ENCODE measurements at regions not wholly inside any gene's neighbourhood (a gene's known extent, or its start where the extent isn't known, plus 50 kb on each side); places are given as distances from the start of the nearest gene placed in this dataset.

GRCh38 chr4:144342949-144343760 lies 202.6 kb upstream of the GYPA start:
- WGBS, 4 donors = 82 to 83% (median 82%) methylated on average over 7 of the region's 7 CpGs
- Histone ChIP-seq H3K36me3 (no peaks in the 10 kb centered on the region), H3K27me3 (no peaks in the 10 kb centered on the region)

GRCh38 chr4:144347121-144347520 lies 206.6 kb upstream of the GYPA start:
- Histone ChIP-seq H3K27ac (no peak overlapping the region), H3K27me3 (no peaks in the 10 kb centered on the region), H3K4me3 (no peak overlapping the region), H3K4me1 (no peaks in the 10 kb centered on the region), H3K9me3 (no peaks in the 10 kb centered on the region), H3K36me3 (no peaks in the 10 kb centered on the region)
- DNase-seq (no peak), ATAC-seq (no peak)
- intact Hi-C loops (cut with DNase I) = no loop called here
- TF ChIP-seq CTCF (IDR thresholded peaks at IDR 0.05) = no peak
- TF ChIP-seq POLR2A (IDR thresholded peaks at IDR 0.05) = no peak
- WGBS, 4 donors = 78 to 84% (median 80%) methylated on average over 4 of the region's 4 CpGs

More at GRCh38 chr4:144342949-144343760, 202.6 kb upstream of the GYPA start:
- no peak overlapping the region for H3K27ac ChIP-seq
- no peak for ATAC-seq
- intact Hi-C loops (cut with DNase I) = no loop called here
- no peaks in the 10 kb centered on the region for H3K4me1 ChIP-seq
- no peak for TF ChIP-seq POLR2A (IDR thresholded peaks at IDR 0.05)
- no peak for TF ChIP-seq CTCF (IDR thresholded peaks at IDR 0.05)
- H3K4me3 ChIP-seq = no peak overlapping the region
- no peaks in the 10 kb centered on the region for H3K9me3 ChIP-seq
- no peak for DNase-seq

- no peak for ATAC-seq
- intact Hi-C loops (cut with DNase I) = no loop called here
- H3K4me1 ChIP-seq = peaks cover 0 to 3% (median 0%) of the 10 kb centered on the region in 12 donors
- WGBS, 4 donors = 94 to 96% (median 95%) methylated on average over 2 of the region's 2 CpGs
- TF ChIP-seq POLR2A (IDR thresholded peaks at IDR 0.05) (no peak), CTCF (IDR thresholded peaks at IDR 0.05) (no peak)
- H3K9me3 ChIP-seq = no peaks in the 10 kb centered on the region
- no peak for DNase-seq
- no peaks in the 10 kb centered on the region for H3K27me3 ChIP-seq
- H3K36me3 ChIP-seq = no peaks in the 10 kb centered on the region
- H3K4me3 ChIP-seq = no peak overlapping the region
- H3K27ac ChIP-seq = no peak overlapping the region
Observed at GRCh38 chr4:144350706-144351105, 210.2 kb upstream of the GYPA start.

- Histone ChIP-seq H3K27ac (no peak overlapping the region), H3K9me3 (no peaks in the 10 kb centered on the region), H3K4me3 (no peak overlapping the region), H3K4me1 (peaks cover 0 to 8% (median 0%) of the 10 kb centered on the region in 12 donors), H3K27me3 (no peaks in the 10 kb centered on the region), H3K36me3 (no peaks in the 10 kb centered on the region)
- intact Hi-C loops (cut with DNase I) = no loop called here
- DNase-seq = no peak
- WGBS, 4 donors = 63 to 80% (median 77%) methylated on average over 3 of the region's 3 CpGs
- no peak for ATAC-seq
- TF ChIP-seq POLR2A (IDR thresholded peaks at IDR 0.05) (no peak), CTCF (IDR thresholded peaks at IDR 0.05) (no peak)
Observed at GRCh38 chr4:144351306-144351705, 210.8 kb upstream of the GYPA start.
